GM12892 (cell line): ENCODE measurements at regions not wholly inside any gene's neighbourhood (a gene's known extent, or its start where the extent isn't known, plus 50 kb on each side); places are given as distances from the start of the nearest gene placed in this dataset.

Experiments used
- DNase-seq: peaks from one replicate; pipeline ENCODE4 v3.0.0; 2011; ENCODE audit not compliant: insufficient read length
- FAIRE-seq: peaks from 2 replicates; lab custom pipeline; 2011; peaks lifted over from hg19 to GRCh38; lab: Jason Lieb, UNC
- POLR2A ChIP-seq: IDR thresholded peaks from 2 replicates; pipeline ENCODE4 v1.6.1; 2011; ENCODE audit warnings: low read depth, low read length, control low read depth
- POLR2AphosphoS5 ChIP-seq: IDR thresholded peaks from 2 replicates; pipeline ENCODE4 v1.6.1; 2011; ENCODE audit warnings: low read depth, low read length, control low read depth
- TAF1 ChIP-seq: IDR thresholded peaks from 2 replicates; pipeline ENCODE4 v1.6.1; 2011; ENCODE audit warnings: low read depth, mild to moderate bottlenecking, control low read depth, low read length, borderline replicate concordance

DNA sequence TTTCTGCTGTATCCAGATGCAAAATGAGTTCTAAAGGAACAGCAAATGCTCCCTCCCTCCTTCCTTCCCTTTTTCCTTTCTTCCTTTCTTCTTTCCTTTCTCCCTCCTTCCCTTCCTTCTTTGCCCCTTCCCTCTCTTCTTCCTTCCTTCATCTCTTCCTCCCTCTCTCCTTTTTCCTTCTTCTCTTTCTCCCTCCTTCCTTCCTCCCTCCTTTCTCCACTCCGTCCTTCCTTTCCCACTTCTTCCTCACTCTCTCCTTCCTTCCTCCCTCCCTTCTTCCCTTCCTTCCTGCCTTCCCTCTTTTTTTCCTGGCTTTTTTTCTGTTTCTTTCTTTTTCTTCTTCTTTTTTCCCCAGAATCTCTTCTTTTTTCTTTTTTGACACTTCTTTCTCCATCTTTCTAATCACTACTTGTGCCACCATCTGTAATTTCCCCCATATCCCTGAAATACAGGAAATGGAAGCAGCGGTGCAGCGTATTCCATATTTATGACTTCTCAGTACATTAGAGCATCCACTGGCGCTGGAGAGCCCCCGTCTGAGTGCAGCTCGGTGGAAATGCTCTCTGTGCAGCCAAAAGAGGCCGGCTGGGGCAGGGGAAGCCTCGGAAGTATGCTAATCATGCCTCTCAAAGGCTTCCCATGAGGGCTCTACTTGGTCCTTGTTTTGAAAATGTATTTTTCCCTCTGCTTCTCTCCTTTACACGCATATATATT, 275.6 kb downstream of the TSHZ3 start:
- FAIRE-seq = no peak
- TF ChIP-seq TAF1 = no peak
- TF ChIP-seq POLR2AphosphoS5 = no peak
- no peak for TF ChIP-seq POLR2A
- DNase-seq = no peak

DNA sequence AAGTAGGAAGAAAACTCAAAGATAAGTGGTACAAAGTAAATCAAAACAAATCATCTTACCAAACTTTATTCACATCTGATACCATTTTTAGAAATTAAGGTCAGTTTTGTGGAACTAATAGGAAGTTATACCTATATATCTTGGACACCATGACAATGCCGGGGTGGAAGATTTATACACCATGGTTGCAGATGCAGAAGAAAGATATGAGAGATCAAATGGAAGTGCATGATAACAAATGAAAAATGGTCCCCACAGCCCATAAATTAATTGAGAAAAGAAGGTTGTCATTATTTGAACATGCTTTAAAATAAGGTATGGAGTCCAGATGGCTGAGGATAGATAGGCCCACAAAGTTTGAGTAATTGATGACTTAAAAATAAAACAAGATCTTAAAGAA, 276.8 kb downstream of the TSHZ3 start:
- DNase-seq (no peak), FAIRE-seq (no peak)
- TF ChIP-seq TAF1 (no peak), POLR2AphosphoS5 (no peak), POLR2A (no peak)

DNA sequence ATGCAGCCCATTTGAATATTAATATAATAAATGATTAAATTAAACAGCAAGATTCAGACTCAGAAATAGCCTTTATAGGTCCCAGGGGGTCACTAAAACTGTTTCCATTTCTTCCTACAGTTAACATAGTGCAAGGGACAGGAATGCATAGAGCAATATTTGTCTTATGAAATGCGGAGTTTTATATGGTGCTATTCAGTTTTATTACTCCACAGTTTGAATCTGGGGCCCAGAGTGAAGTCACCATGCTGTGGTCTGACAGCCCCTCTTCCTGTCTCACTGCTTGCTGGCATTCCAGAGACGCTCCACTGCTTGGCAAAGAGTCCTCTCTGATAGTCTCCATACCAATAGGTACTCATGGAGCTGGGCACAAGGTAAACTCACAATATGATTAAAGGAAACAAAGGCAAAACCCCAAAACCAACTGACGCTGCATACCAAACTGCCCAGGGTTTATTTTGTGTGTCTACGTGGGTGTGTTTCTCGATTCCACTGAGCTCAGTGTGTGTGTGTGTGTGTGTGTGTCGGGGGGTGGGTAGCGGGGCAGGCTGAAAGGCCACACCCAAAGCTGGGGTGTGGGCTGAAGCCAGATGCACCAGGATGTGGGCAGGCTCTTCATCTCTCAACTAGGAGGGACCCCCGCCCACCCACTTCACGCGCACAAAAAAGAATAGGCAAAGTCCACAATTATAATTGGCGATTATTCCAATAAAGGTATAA, 277.9 kb downstream of the TSHZ3 start:
- FAIRE-seq = no peak
- TF ChIP-seq TAF1 (no peak), POLR2A (no peak), POLR2AphosphoS5 (no peak)
- DNase-seq = no peak

DNA sequence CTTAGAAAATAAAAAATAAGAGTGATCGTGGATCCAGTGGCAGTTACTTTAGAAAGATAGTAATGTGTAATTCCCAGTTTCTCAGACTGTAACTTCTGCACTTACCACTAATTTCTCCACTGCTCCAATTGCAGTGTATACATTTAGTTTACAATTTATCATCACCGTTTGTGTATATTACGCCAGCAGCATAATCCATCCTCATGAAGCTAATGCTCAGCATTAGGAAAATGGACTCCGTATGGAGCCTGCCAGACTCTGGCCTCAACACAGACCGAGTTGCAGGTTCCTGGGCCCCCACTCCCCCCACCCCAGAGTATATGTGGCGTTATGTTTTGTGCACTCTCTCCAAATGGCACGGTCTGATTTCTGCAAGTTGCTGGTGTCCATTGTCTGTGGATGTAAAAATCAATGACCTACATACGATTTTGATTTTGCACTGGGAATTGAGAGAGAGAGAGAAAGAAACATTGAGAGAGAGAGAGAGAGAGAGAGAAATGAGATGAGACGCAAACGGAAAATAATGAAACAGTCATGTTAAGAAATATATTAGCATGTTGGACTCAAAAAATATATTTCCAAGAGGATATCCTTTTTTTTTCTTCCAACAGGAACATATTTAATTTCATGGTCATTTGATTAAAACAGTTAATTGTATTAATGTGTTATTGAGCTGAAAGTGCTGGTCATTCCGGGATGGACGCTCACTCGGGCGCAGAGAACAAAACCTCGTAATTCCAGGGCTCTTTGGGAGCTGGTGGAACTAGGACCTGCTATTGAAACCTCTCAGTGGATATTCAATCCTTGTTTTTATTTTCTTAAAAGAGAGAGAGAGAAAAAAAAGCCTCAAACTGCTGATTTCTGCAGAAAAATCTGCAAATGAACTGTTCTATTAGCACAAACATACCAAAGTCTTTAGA, 278.8 kb downstream of the TSHZ3 start:
- no peak for DNase-seq
- no peak for FAIRE-seq
- TF ChIP-seq POLR2A (no peak), POLR2AphosphoS5 (no peak), TAF1 (no peak)

DNA sequence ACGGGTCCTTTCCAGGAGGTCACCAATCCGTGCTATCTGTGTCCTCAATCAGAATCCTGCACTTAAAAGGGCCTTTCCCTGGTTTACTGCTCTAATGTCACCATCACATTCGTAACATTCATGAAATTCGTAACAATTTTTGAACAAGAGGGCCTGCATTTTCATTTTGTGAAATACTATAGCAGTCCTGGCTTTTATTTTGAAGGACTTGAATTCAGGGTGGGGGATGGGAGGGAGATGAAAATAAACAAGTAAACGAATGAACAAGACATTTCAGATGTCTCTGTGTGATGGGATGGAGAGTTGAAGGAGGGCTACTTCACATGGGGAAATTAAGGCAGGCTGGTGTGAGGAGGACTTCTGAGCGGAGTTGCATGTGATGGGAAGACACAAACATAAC, 281.0 kb downstream of the TSHZ3 start:
- no peak for TF ChIP-seq TAF1
- no peak for TF ChIP-seq POLR2AphosphoS5
- TF ChIP-seq POLR2A = no peak
- DNase-seq = no peak
- FAIRE-seq = no peak

DNA sequence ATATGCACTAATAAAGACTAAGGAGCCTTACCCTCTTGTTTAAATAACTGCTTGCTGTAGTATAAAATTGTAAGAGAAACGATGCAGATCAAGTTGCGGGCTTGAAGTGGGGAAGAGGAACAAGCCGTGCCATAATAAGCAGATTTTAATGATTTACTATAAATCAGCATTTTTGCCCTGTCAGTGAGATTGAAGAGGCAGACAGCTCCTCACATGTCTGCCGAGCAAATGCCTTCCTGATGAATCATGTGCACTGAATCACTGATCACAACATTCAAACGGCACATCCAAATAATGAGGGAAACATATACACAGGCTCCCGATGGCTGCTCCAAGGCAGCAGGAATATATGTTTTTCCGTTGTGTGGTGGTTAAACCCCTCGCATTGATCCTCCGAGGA, 282.9 kb downstream of the TSHZ3 start:
- no peak for DNase-seq
- no peak for FAIRE-seq
- TF ChIP-seq POLR2AphosphoS5 (no peak), POLR2A (no peak), TAF1 (no peak)

DNA sequence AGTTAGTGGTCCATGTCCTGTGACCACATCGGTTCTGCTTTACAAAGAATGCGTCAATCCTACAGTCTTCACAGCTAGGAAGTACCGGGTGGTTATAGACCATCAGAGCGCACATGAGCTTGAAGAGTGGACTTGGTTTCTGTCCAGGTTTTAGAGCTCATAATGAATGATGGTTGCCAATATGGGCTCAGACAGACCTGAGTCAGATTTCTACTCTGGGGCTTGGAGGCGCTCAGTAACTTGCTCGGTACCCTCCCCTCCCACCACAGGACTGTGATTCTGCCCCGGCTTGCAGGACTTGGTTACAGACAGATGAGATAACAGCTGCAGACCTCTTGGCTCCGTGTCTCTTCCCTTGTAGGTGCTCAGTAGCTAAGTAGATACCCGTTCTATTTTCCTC, 284.7 kb downstream of the TSHZ3 start:
- DNase-seq (no peak), FAIRE-seq (no peak)
- TF ChIP-seq TAF1 (no peak), POLR2A (no peak), POLR2AphosphoS5 (no peak)

DNA sequence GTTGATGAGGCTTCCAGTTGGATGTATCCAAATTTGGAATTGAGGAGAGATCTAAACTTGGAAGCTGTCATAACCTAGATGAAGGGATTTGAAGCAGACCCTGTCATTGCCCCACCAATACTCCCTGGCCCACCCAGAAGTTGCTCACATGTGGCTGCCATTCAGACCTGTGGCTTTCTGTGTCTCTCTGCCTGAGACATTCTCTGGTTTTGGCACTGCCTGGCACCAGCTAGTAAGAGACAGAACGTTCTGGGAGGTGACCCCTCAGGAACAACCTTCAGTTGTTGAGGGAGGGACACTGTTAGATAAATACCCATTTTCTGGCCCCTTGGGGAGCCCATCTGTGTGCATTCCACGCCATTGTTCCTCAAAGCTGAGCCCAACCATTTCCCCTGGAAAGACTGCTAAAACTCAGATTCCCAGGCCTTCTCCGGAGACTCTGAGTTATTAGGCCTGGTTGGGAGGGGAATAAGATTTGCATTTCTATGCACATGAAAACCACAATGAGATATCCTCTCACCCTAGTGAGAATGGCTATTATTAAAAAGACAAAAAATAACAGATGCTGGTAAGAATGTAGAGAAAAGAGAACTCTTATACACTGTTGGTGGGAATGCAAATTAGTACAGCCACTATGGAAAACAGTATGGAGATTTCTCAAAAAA, 290.4 kb downstream of the TSHZ3 start:
- TF ChIP-seq TAF1 = no peak
- TF ChIP-seq POLR2AphosphoS5 = no peak
- TF ChIP-seq POLR2A = no peak
- no peak for FAIRE-seq
- no peak for DNase-seq

DNA sequence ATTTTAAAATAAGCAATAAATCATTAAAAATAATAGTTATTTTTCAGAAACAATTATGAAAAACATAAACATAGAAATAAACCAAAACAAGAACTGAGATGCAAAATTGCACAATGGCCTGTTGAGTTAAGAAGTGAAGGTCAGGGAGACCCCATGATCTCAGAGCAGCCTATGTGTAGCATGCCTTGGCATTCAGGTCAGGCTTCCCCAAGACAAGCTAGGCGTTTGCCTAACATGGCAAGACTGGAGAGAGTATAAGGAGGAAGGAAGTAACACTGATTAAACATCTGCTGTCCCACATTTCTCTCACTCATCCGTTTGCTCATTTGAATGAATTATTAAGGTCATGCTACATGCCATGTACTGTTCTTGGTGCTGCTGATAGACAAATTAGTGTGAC, 291.8 kb downstream of the TSHZ3 start:
- no peak for FAIRE-seq
- TF ChIP-seq TAF1 (no peak), POLR2AphosphoS5 (no peak), POLR2A (no peak)
- DNase-seq = no peak

DNA sequence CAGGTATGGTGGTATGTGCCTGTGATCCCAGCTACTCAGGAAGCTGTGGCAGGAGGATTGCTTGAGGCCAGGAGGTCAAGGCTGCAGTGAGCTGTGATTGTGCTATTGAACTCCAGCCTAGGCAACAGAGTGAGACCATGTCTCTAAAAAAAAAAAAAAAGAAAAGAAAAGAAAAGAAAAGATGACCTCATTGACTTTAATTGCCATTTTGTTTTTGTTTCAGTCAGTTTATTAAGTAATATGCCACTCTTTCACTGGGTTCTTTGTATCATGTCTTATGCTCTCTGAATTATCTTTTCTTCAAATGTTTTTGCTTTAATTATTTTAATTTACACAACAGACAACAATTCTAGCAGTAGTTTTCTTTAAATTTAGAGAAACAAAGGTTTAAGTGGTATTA, 293.8 kb downstream of the TSHZ3 start:
- no peak for DNase-seq
- TF ChIP-seq TAF1 = no peak
- TF ChIP-seq POLR2AphosphoS5 = no peak
- no peak for TF ChIP-seq POLR2A
- FAIRE-seq = no peak
